ENCODE measurements at regions not wholly inside any gene's neighbourhood (a gene's known extent, or its start where the extent isn't known, plus 50 kb on each side); places are given as distances from the start of the nearest gene placed in this dataset.

DNA sequence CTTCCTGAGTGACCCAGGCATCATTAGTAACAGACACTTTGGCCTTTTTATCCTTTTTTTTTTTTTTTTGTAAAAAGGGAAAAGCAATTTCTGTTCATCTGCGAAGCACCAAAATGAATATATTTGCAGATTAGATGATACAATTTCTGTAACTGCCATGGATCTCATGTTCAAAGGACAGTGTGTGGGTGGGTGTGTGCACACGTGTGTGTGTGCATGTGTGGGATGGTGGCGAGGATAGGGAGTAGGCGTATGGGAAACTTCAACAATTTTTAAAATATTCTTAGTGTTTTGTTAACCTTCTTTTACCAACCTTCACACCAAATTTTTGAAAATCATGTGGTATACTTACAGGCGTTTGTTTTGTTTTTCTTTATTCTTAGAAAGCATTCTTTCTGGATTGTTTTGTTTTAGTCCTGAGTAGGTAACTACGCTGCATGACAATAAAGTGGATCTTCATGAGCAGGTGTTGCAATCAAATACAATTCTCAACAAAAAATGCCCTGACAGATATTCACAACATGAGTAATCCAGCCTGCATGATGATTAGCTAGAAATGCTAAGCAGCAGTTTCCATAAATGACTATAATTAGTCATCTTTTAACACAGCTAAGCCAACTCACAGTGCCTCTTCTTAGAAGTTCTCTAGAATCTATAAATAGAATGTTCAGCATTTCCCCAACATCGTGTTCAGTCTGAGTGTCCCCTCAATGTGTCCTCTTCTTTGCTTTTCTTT, 53.5 kb upstream of the RMDN2 start:
- TF ChIP-seq EZH2 (IDR thresholded peaks at IDR 0.05; ENCODE audit: low read depth), result no peak
- TF ChIP-seq, protein P1, sequence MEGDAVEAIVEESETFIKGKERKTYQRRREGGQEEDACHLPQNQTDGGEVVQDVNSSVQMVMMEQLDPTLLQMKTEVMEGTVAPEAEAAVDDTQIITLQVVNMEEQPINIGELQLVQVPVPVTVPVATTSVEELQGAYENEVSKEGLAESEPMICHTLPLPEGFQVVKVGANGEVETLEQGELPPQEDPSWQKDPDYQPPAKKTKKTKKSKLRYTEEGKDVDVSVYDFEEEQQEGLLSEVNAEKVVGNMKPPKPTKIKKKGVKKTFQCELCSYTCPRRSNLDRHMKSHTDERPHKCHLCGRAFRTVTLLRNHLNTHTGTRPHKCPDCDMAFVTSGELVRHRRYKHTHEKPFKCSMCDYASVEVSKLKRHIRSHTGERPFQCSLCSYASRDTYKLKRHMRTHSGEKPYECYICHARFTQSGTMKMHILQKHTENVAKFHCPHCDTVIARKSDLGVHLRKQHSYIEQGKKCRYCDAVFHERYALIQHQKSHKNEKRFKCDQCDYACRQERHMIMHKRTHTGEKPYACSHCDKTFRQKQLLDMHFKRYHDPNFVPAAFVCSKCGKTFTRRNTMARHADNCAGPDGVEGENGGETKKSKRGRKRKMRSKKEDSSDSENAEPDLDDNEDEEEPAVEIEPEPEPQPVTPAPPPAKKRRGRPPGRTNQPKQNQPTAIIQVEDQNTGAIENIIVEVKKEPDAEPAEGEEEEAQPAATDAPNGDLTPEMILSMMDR (conservative IDR thresholded peaks at IDR 0.05), result no peak
